SK-N-SH (cell line): ENCODE measurements at regions not wholly inside any gene's neighbourhood (a gene's known extent, or its start where the extent isn't known, plus 50 kb on each side); places are given as distances from the start of the nearest gene placed in this dataset.

ENCODE experiments used
- CTCF ChIA-PET: fragments of 300-600, 350-600 bp; formaldehyde crosslinking; extraction: SDS; loops from one replicate; lab custom pipeline; 2021; lab: Yijun Ruan, JAX
- POLR2A ChIA-PET: fragments of 350-600 bp; sonication (Branson Sonifier 250); formaldehyde crosslinking; extraction: SDS; loops from one replicate; lab custom pipeline; 2020; ENCODE audit warnings: antibody characterized with exemption, inconsistent platforms; lab: Yijun Ruan, JAX
- DNase-seq: peaks from one replicate; pipeline ENCODE4 v3.0.0; 2012
- H2AFZ ChIP-seq: fragments of 200-600 bp; sonication (generic); 2 replicates; pipeline ENCODE4 v1.8.1; 2016; ENCODE audit warnings: antibody characterized with exemption, mild to moderate bottlenecking, low read depth
- H3F3A ChIP-seq: fragments of 200-600 bp; sonication (generic); replicated peaks from 2 replicates; pipeline ENCODE3; 2016; ENCODE audit warnings: antibody characterized with exemption, mild to moderate bottlenecking; ENCODE audit not compliant: insufficient read depth
- H3K27ac ChIP-seq, 2 experiments: fragments of 200-500 bp in 1 of 2; fragments of 200-600 bp in 1 of 2; sonication (Bioruptor generic) in 1 of 2; sonication (generic), shearing (Covaris generic) in 1 of 2; 2 replicates each; pipeline versions ENCODE4 v1.5.1 to v1.6.1; 2014 to 2016; ENCODE audit warnings: low read depth in 2 of 2, inconsistent platforms in 1 of 2, low read length in 1 of 2, mild to moderate bottlenecking in 1 of 2, mixed read lengths in 1 of 2
- H3K27me3 ChIP-seq: fragments of 200-600 bp; sonication (generic), shearing (Covaris generic); 2 replicates; pipeline ENCODE4 v1.6.1; 2016; ENCODE audit warnings: mixed run types; ENCODE audit not compliant: insufficient read depth
- H3K36me3 ChIP-seq, 2 experiments: fragments of 200-500 bp in 1 of 2; fragments of 200-600 bp in 1 of 2; sonication (Bioruptor generic) in 1 of 2; sonication (generic) in 1 of 2; replicated peaks in 1 of 2; 2 replicates each; pipeline versions ENCODE3 to v1.5.1; 2014 to 2016; ENCODE audit warnings: low read length in 1 of 2, mild to moderate bottlenecking in 1 of 2; ENCODE audit not compliant: insufficient read depth in 2 of 2, control insufficient read depth in 1 of 2
- H3K4me1 ChIP-seq, 2 experiments: fragments of 200-500 bp in 1 of 2; fragments of 200-600 bp in 1 of 2; sonication (Bioruptor generic) in 1 of 2; sonication (generic), shearing (Covaris generic) in 1 of 2; 2 replicates each; pipeline versions ENCODE4 v1.5.1 to v1.6.1; 2014 to 2016; ENCODE audit warnings: low read depth in 1 of 2, low read length in 1 of 2, mixed run types in 1 of 2; ENCODE audit not compliant: insufficient read depth in 2 of 2, control insufficient read depth in 1 of 2
- H3K4me2 ChIP-seq: fragments of 200-600 bp; sonication (generic), shearing (Covaris generic); 2 replicates; pipeline ENCODE4 v1.6.1; 2017; ENCODE audit warnings: mixed run types
- H3K4me3 ChIP-seq, 2 experiments: fragments of 200-500 bp in 1 of 2; fragments of 200-600 bp in 1 of 2; sonication (Bioruptor generic) in 1 of 2; sonication (generic), shearing (Covaris generic) in 1 of 2; 2 replicates each; pipeline versions ENCODE4 v1.5.1 to v1.8.1; 2014 to 2016; ENCODE audit warnings: low read depth in 2 of 2, inconsistent platforms in 1 of 2, low read length in 1 of 2, mild to moderate bottlenecking in 1 of 2, mixed read lengths in 1 of 2, moderate library complexity in 1 of 2
- H3K79me2 ChIP-seq: fragments of 200-600 bp; sonication (generic); 2 replicates; pipeline ENCODE4 v1.8.1; 2017; ENCODE audit warnings: mild to moderate bottlenecking; ENCODE audit not compliant: insufficient read depth
- H3K9ac ChIP-seq: fragments of 200-600 bp; sonication (generic); 2 replicates; pipeline ENCODE4 v1.6.1; 2017; ENCODE audit warnings: mixed run types
- H3K9me2 ChIP-seq: fragments of 200-600 bp; sonication (generic); 2 replicates; pipeline ENCODE4 v1.6.1; 2017; ENCODE audit warnings: mixed run types
- H3K9me3 ChIP-seq: fragments of 200-600 bp; sonication (generic); 2 replicates; pipeline ENCODE4 v1.6.1; 2017; ENCODE audit warnings: mixed run types, mild to moderate bottlenecking, moderate library complexity
- H4K20me1 ChIP-seq: fragments of 200-600 bp; sonication (generic); 2 replicates; pipeline ENCODE4 v1.6.1; 2017; ENCODE audit warnings: mild to moderate bottlenecking, mixed run types; ENCODE audit not compliant: insufficient read depth
- CTCF ChIP-seq: fragments of 200-600 bp; sonication (generic); IDR thresholded peaks from 2 replicates; pipeline ENCODE4 v1.6.1; 2017; ENCODE audit warnings: antibody characterized with exemption, mild to moderate bottlenecking, moderate library complexity
- FOSL2 ChIP-seq: IDR thresholded peaks from 2 replicates; pipeline ENCODE4 v1.4.0; 2012; ENCODE audit warnings: low read depth, mild to moderate bottlenecking, moderate library complexity, borderline replicate concordance
- GATA2 ChIP-seq: sonication (generic); formaldehyde crosslinking; IDR thresholded peaks from 2 replicates; pipeline ENCODE4 v1.5.0; 2020; ENCODE audit warnings: mild to moderate bottlenecking, missing genetic modification reagents
- MAX ChIP-seq: IDR thresholded peaks from 2 replicates; pipeline ENCODE4 v1.4.0; 2012; ENCODE audit warnings: low read depth
- RXRA ChIP-seq: IDR thresholded peaks from 2 replicates; pipeline ENCODE4 v1.4.0; 2012; ENCODE audit warnings: low read depth, mild to moderate bottlenecking, borderline replicate concordance
- SIN3A ChIP-seq: IDR thresholded peaks from 2 replicates; pipeline ENCODE4 v1.6.1; 2012; ENCODE audit warnings: low read depth, mild to moderate bottlenecking, low read length, moderate library complexity, borderline replicate concordance
- USF1 ChIP-seq: IDR thresholded peaks from 2 replicates; pipeline ENCODE4 v1.4.0; 2012; ENCODE audit warnings: low read depth, borderline replicate concordance
- YY1 ChIP-seq: IDR thresholded peaks from 2 replicates; pipeline ENCODE4 v1.4.0; 2012; ENCODE audit warnings: low read depth, mild to moderate bottlenecking
- WGBS: methylation state at CpG from one replicate; pipeline ENCODE4 v1.1.6; 2017; ENCODE audit warnings: low lambda C conversion rate; 5-methylcytosine and 5-hydroxymethylcytosine counted together

- CTCF ChIA-PET: no interaction called here
Observed at GRCh38 chr5:74465724-74466123, 174.8 kb downstream of the ENC1 start.

GRCh38 chr5:74464512-74465209 is 175.9 kb downstream of the ENC1 start:
- no peaks in the 10 kb centered on the region for H3F3A ChIP-seq
- TF ChIP-seq GATA2 (CRISPR knock-in tag): peak; percentile 24; the same call in 1 of the 2 replicates
- TF ChIP-seq RXRA: no peak
- TF ChIP-seq YY1: no peak
- TF ChIP-seq MAX: no peak
- no peak for TF ChIP-seq USF1
- H3K9me2 ChIP-seq: no peaks in the 10 kb centered on the region
- H3K4me2 ChIP-seq: no peak overlapping the region
- no peaks in the 10 kb centered on the region for H4K20me1 ChIP-seq
- H3K79me2 ChIP-seq: no peaks in the 10 kb centered on the region
- H3K36me3 ChIP-seq: no peaks in the 10 kb centered on the region
- H3K9ac ChIP-seq: no peak overlapping the region
- H3K27ac ChIP-seq: no peak overlapping the region
- 75% methylated on average over 5 of the region's 5 CpGs for WGBS
- no peaks in the 10 kb centered on the region for H3K27me3 ChIP-seq
- no peak for DNase-seq
- no peaks in the 10 kb centered on the region for H3K4me1 ChIP-seq
- H3K9me3 ChIP-seq: no peaks in the 10 kb centered on the region
- no peak overlapping the region for H2AFZ ChIP-seq
- POLR2A ChIA-PET: interaction anchor here (0.7 kb wide), 1 partner anchor 17 kb away, joined by 3 read pairs; no protein-coding TSS in a partner anchor
- H3K4me3 ChIP-seq: no peak overlapping the region
- CTCF ChIA-PET: interaction anchor here (0.5 to 1.3 kb wide), 5 partner anchors 13 to 168 kb away, joined by 3 to 5 read pairs (median 3); no protein-coding TSS in a partner anchor

More at GRCh38 chr5:74465724-74466123, 174.8 kb downstream of the ENC1 start:
- Histone ChIP-seq H3K4me1 (no peaks in the 10 kb centered on the region), H3K36me3 (no peaks in the 10 kb centered on the region), H3K27me3 (no peaks in the 10 kb centered on the region)
- 81% methylated on average over 2 of the region's 2 CpGs for whole genome bisulfite sequencing
- no peak for TF ChIP-seq SIN3A
- TF ChIP-seq CTCF: no peak
- TF ChIP-seq FOSL2: no peak
- no peak for TF ChIP-seq USF1
- TF ChIP-seq, all 33 proteins: peak for 0
- Histone ChIP-seq H3K9me2 (no peaks in the 10 kb centered on the region), H2AFZ (no peak overlapping the region), H3K4me3 (no peak overlapping the region), H4K20me1 (no peaks in the 10 kb centered on the region), H3K27ac (no peak overlapping the region), H3K9me3 (no peaks in the 10 kb centered on the region), H3K9ac (no peak overlapping the region), H3K79me2 (no peaks in the 10 kb centered on the region), H3K4me2 (no peak overlapping the region), H3F3A (no peaks in the 10 kb centered on the region)
- no peak for DNase-seq
- POLR2A ChIA-PET: no interaction called here
